Esophagus squamous epithelium (tissue), 4 donors: ENCODE measurements at regions not wholly inside any gene's neighbourhood (a gene's known extent, or its start where the extent isn't known, plus 50 kb on each side); places are given as distances from the start of the nearest gene placed in this dataset.

Experiments
- CTCF ChIP-seq, 6 experiments: fragments of 450-650 bp in 4 of 6; fragments of 200-600 bp in 2 of 6; sonication (generic) in 2 of 6; IDR thresholded peaks; one replicate each; pipeline ENCODE4 v1.5.1; 2016 to 2019; ENCODE audit warnings: antibody characterized with exemption in 6 of 6, mild to moderate bottlenecking in 4 of 6, moderate library complexity in 4 of 6
- POLR2A ChIP-seq, 4 donors: fragments of 450-650 bp; IDR thresholded peaks; one replicate each; pipeline ENCODE4 v1.6.1; 2017; ENCODE audit warnings: antibody characterized with exemption in 4 of 4, mild to moderate bottlenecking in 4 of 4, moderate library complexity in 3 of 4

- no peak for TF ChIP-seq CTCF (IDR thresholded peaks at IDR 0.05)
- no peak for TF ChIP-seq POLR2A (IDR thresholded peaks at IDR 0.05)
These were observed 315.9 kb downstream of the FBXO15 start for GRCh38 chr18:73831688-73832087.
